ENCODE measurements at regions not wholly inside any gene's neighbourhood (a gene's known extent, or its start where the extent isn't known, plus 50 kb on each side); places are given as distances from the start of the nearest gene placed in this dataset.

DNA sequence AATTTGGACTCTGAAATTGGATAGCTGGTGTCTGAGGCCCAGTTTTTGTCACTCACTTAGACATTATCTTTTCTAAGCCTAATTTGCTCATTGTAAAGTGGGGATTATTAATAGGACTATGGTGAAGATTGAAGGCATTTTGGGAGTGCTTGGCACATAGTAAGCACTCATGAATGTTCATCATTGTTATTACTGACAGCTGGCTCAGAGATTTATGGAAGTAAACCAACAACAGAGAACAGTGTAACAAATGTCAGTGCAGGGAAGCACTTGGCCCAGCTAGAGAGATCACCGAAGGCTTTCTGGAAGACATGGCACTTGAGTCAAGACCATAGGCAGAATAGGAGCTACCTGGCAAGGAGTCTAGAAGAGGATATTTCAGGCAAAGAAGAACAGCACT, 92.3 kb downstream of the RFC3 start:
- Histone ChIP-seq H3K9me1 (replicated peaks; ENCODE audit: control insufficient read depth, extremely low read depth, insufficient read depth, low read length) (no peaks in the 10 kb centered on the region), H3K4me3 (replicated peaks in 1 of 3; ENCODE audit: insufficient read depth in 1 of 3, low read depth in 1 of 3, low read length in 3 of 3) (no peak overlapping the region), H3K4me1 (ENCODE audit: control insufficient read depth, extremely low read depth, insufficient read depth, low read length) (no peaks in the 10 kb centered on the region), H3K36me3 (ENCODE audit: control insufficient read depth in 2 of 2, extremely low read depth in 1 of 2, insufficient read depth in 2 of 2, low read length in 2 of 2) (no peaks in the 10 kb centered on the region), H3K9me3 (replicated peaks; ENCODE audit: control insufficient read depth, insufficient read depth, low read length) (no peaks in the 10 kb centered on the region), H3K9ac (replicated peaks; ENCODE audit: extremely low read depth, insufficient read depth, low read length) (no peak overlapping the region), H2AFZ (ENCODE audit: low read depth, low read length) (no peak overlapping the region), H3K79me2 (ENCODE audit: control insufficient read depth, insufficient read depth, low read length) (no peaks in the 10 kb centered on the region), H3K27me3 (ENCODE audit: control insufficient read depth in 2 of 2, insufficient read depth in 2 of 2, low read length in 2 of 2) (no peaks in the 10 kb centered on the region), H3K4me2 (ENCODE audit: insufficient read depth, low read length) (no peak overlapping the region), H4K20me1 (replicated peaks; ENCODE audit: control insufficient read depth, extremely low read depth, insufficient read depth, low read length) (no peaks in the 10 kb centered on the region), H3K27ac (ENCODE audit: insufficient read depth, low read depth, low read length) (no peak overlapping the region)
- no TSS peak for BruUV-seq (replicated peaks)
- TF ChIP-seq EZH2 (IDR thresholded peaks at IDR 0.05; ENCODE audit: borderline replicate concordance, low read depth, low read length, severe bottlenecking) (no peak), POLR2A (IDR thresholded peaks at IDR 0.05; ENCODE audit: low read depth, low read length) (no peak), JUN (IDR thresholded peaks at IDR 0.05; ENCODE audit: borderline replicate concordance, insufficient read depth, insufficient read length, low read depth) (no peak), FOS (IDR thresholded peaks at IDR 0.05; ENCODE audit: borderline replicate concordance, insufficient read depth, low read length) (no peak), MYC (IDR thresholded peaks at IDR 0.05; ENCODE audit: low read depth, low read length) (no peak), POLR2AphosphoS5 (IDR thresholded peaks at IDR 0.05; ENCODE audit: insufficient read depth, low read depth, low read length) (no peak), GATA2 (IDR thresholded peaks at IDR 0.05; ENCODE audit: insufficient read depth, insufficient read length, low read depth, low read length) (no peak)
- TF ChIP-seq, protein P1, sequence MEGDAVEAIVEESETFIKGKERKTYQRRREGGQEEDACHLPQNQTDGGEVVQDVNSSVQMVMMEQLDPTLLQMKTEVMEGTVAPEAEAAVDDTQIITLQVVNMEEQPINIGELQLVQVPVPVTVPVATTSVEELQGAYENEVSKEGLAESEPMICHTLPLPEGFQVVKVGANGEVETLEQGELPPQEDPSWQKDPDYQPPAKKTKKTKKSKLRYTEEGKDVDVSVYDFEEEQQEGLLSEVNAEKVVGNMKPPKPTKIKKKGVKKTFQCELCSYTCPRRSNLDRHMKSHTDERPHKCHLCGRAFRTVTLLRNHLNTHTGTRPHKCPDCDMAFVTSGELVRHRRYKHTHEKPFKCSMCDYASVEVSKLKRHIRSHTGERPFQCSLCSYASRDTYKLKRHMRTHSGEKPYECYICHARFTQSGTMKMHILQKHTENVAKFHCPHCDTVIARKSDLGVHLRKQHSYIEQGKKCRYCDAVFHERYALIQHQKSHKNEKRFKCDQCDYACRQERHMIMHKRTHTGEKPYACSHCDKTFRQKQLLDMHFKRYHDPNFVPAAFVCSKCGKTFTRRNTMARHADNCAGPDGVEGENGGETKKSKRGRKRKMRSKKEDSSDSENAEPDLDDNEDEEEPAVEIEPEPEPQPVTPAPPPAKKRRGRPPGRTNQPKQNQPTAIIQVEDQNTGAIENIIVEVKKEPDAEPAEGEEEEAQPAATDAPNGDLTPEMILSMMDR (IDR thresholded peaks at IDR 0.05; ENCODE audit: extremely low read depth in 1 of 2, insufficient read depth in 1 of 2, low read depth in 1 of 2, low read length in 2 of 2): no peak
- TF ChIP-seq, protein P2, sequence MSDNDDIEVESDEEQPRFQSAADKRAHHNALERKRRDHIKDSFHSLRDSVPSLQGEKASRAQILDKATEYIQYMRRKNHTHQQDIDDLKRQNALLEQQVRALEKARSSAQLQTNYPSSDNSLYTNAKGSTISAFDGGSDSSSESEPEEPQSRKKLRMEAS (IDR thresholded peaks at IDR 0.05; ENCODE audit: insufficient read depth, insufficient read length): no peak
- ChIA-PET CTCF (interaction anchor here (2.5 kb wide), 1 partner anchor 110 kb away, joined by 6 read pairs; no protein-coding TSS in a partner anchor), POLR2A (no interaction called here)
- intact Hi-C loops (cut with micrococcal nuclease) (no loop called here), dilution Hi-C loops (cut with MboI; ENCODE audit: extremely low pct_ligation_motif_present, low sequenced_read_pairs) (no loop called here)
- DNase-seq (ENCODE audit: low read depth, low spot score) (no peak), FAIRE-seq (no peak)
